ENCODE measurements at regions not wholly inside any gene's neighbourhood (a gene's known extent, or its start where the extent isn't known, plus 50 kb on each side); places are given as distances from the start of the nearest gene placed in this dataset.

DNA sequence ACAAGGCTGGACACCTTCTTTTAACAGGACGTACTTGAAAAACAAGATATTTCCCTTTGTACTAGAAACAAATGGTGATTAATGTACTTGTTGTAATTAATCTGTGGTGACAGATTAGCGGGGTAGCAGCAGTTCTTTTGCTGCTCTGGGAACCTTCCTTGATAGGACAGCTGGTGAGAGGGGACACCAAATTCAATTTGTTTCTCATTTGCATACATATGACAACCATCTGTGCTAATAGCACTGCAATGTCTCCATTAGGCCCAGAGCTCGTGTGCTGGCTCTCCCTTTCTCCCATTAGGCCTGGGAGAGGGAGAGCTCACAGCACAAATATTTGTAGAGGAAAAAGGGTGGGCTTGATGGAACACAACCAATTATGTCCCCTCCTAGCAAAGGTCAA, 221.0 kb upstream of the HS3ST3A1 start:
- TF ChIP-seq CTCF (IDR thresholded peaks at IDR 0.05) = no peak
- TF ChIP-seq EZH2 (IDR thresholded peaks at IDR 0.05; ENCODE audit: borderline replicate concordance, insufficient read depth, low read depth, low read length, poor library complexity, severe bottlenecking) = no peak

All from B cell (primary cell).